ENCODE measurements at regions not wholly inside any gene's neighbourhood (a gene's known extent, or its start where the extent isn't known, plus 50 kb on each side); places are given as distances from the start of the nearest gene placed in this dataset.

- no peak overlapping the region for H3K27ac ChIP-seq
- ChIA-PET POLR2A (ENCODE audit: low non-redundant PET) (no interaction called here), CTCF (interaction anchor here (0.7 kb wide), 1 partner anchor 64 kb away, joined by 3 read pairs; no protein-coding TSS in a partner anchor)
- TF ChIP-seq, protein P1, sequence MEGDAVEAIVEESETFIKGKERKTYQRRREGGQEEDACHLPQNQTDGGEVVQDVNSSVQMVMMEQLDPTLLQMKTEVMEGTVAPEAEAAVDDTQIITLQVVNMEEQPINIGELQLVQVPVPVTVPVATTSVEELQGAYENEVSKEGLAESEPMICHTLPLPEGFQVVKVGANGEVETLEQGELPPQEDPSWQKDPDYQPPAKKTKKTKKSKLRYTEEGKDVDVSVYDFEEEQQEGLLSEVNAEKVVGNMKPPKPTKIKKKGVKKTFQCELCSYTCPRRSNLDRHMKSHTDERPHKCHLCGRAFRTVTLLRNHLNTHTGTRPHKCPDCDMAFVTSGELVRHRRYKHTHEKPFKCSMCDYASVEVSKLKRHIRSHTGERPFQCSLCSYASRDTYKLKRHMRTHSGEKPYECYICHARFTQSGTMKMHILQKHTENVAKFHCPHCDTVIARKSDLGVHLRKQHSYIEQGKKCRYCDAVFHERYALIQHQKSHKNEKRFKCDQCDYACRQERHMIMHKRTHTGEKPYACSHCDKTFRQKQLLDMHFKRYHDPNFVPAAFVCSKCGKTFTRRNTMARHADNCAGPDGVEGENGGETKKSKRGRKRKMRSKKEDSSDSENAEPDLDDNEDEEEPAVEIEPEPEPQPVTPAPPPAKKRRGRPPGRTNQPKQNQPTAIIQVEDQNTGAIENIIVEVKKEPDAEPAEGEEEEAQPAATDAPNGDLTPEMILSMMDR (conservative IDR thresholded peaks at IDR 0.05; ENCODE audit: low read depth), result no peak
- DNase-seq (ENCODE audit: low spot score), result no peak
These were observed 170.0 kb downstream of the GPX5 start for GRCh38 chr6:28695715-28696114.

DNA sequence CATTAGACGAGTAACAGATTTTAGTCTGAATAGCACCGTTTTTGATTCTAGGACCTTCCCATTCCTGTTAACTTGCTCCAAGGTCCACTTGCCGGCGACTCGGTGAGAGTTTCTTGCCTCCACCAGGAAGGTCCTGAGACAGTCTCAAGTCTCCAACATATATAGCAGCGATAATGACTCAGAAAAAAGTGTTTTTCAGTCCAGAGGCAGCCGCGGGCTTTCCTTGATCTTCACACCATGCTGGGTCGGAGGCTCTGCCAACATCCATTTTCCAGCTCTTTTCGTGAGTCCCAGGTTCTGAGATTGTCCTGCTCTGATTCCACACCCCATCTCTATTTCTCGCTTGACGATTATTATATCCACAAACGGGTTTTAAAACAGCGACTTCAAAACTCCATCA lies 170.5 kb downstream of the GPX5 start:
- H3K27ac ChIP-seq, result no peak overlapping the region
- TF ChIP-seq, protein P1 (conservative IDR thresholded peaks at IDR 0.05; ENCODE audit: low read depth), result no peak
- no peak for DNase-seq (ENCODE audit: low spot score)
- ChIA-PET POLR2A (ENCODE audit: low non-redundant PET) (no interaction called here), CTCF (no interaction called here)

DNA sequence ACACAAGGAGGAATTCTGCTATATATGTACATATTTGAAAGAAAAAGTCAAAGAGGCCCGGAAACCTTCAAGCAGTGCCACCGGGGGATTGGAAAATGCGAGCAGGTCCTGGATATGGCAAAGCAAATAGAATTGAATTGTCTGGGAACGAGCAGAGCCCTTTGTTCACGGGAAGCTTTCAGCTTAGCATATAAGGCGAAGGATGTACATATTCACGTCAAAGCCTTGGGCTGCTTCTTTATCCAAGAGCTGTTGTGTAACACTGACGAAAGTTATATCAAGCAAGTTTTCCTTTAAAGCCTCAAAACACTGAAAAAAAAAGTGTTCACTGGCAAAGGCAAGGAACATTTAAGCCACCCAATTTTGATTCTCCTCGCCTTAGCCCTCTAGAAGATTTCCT lies 171.0 kb downstream of the GPX5 start:
- ChIA-PET POLR2A (ENCODE audit: low non-redundant PET) (no interaction called here), CTCF (no interaction called here)
- DNase-seq (ENCODE audit: low spot score), result no peak
- TF ChIP-seq, protein P1 (conservative IDR thresholded peaks at IDR 0.05; ENCODE audit: low read depth), result no peak
- H3K27ac ChIP-seq, result no peak overlapping the region

GRCh38 chr6:28707387-28708282 lies 182.0 kb downstream of the GPX5 start:
- POLR2A ChIA-PET (ENCODE audit: low non-redundant PET), result no interaction called here
- TF ChIP-seq, protein P1 (conservative IDR thresholded peaks at IDR 0.05; ENCODE audit: low read depth), result no peak
- CTCF ChIA-PET, result no interaction called here
- no peak overlapping the region for H3K27ac ChIP-seq
- DNase-seq (ENCODE audit: low spot score), result no peak

GRCh38 chr6:28709478-28710349 lies 184.0 kb downstream of the GPX5 start:
- no peak for DNase-seq (ENCODE audit: low spot score)
- CTCF ChIA-PET, result no interaction called here
- no peak overlapping the region for H3K27ac ChIP-seq
- TF ChIP-seq, protein P1 (conservative IDR thresholded peaks at IDR 0.05; ENCODE audit: low read depth), result no peak
- POLR2A ChIA-PET (ENCODE audit: low non-redundant PET), result no interaction called here

GRCh38 chr6:28710466-28711191 lies 184.9 kb downstream of the GPX5 start:
- CTCF ChIA-PET, result no interaction called here
- POLR2A ChIA-PET (ENCODE audit: low non-redundant PET), result no interaction called here

More at GRCh38 chr6:28710466-28711191, 184.9 kb downstream of the GPX5 start:
- TF ChIP-seq, protein P1 (conservative IDR thresholded peaks at IDR 0.05; ENCODE audit: low read depth), result no peak
- DNase-seq (ENCODE audit: low spot score), result no peak
- H3K27ac ChIP-seq, result no peak overlapping the region

All from RWPE1 (cell line).